Thyroid gland (tissue), 4 donors: ENCODE measurements at regions not wholly inside any gene's neighbourhood (a gene's known extent, or its start where the extent isn't known, plus 50 kb on each side); places are given as distances from the start of the nearest gene placed in this dataset.

Experiments
- DNase-seq, 2 donors: peaks; one replicate each; pipeline ENCODE4 v3.0.0-alpha.2; 2019
- H3K27ac ChIP-seq, 3 donors: fragments of 200-600 bp; sonication (generic); 1 replicate in 2 of 3; 2 replicates in 1 of 3; pipeline ENCODE4 v1.5.1; 2016 to 2019; ENCODE audit warnings: mild to moderate bottlenecking in 1 of 3, moderate library complexity in 1 of 3
- H3K27me3 ChIP-seq: fragments of 200-600 bp; sonication (generic); one replicate; pipeline ENCODE4 v1.5.1; 2019
- H3K36me3 ChIP-seq, 2 donors: fragments of 200-600 bp; sonication (generic); one replicate each; pipeline ENCODE4 v1.5.1; 2016 to 2019
- H3K4me1 ChIP-seq, 2 donors: fragments of 200-600 bp; sonication (generic); one replicate each; pipeline ENCODE4 v1.5.1; 2017 to 2019
- H3K4me3 ChIP-seq, 3 donors: fragments of 200-600 bp; sonication (generic); replicated peaks in 1 of 3; 1 replicate in 2 of 3; 2 replicates in 1 of 3; pipeline ENCODE4 v1.5.1; 2016; ENCODE audit warnings: mild to moderate bottlenecking in 1 of 3
- H3K9me3 ChIP-seq: fragments of 200-600 bp; sonication (generic); one replicate; pipeline ENCODE4 v1.5.1; 2017
- CTCF ChIP-seq, 6 experiments: fragments of 200-600 bp in 3 of 6; fragments of 450-650 bp in 3 of 6; sonication (generic) in 3 of 6; IDR thresholded peaks; one replicate each; pipeline ENCODE4 v1.5.1; 2016 to 2019; ENCODE audit warnings: antibody characterized with exemption in 6 of 6, mild to moderate bottlenecking in 2 of 6, inconsistent platforms in 1 of 6, moderate library complexity in 1 of 6
- POLR2A ChIP-seq, 2 donors: fragments of 450-650 bp; IDR thresholded peaks; one replicate each; pipeline ENCODE4 v1.6.1; 2017; ENCODE audit warnings: antibody characterized with exemption in 2 of 2, mild to moderate bottlenecking in 2 of 2, moderate library complexity in 1 of 2
- WGBS, 2 donors: methylation state at CpG; one replicate each; pipeline ENCODE4 v1.1.5; 2017; 5-methylcytosine and 5-hydroxymethylcytosine counted together
- intact Hi-C: fragments of 100-400 bp; cut with DNase I; formaldehyde crosslinking; loops from one replicate; pipeline ENCODE4 v1.15.1; 2023

GRCh38 chr2:117720765-117721164, 93.7 kb upstream of the DDX18 start:
- TF ChIP-seq POLR2A (IDR thresholded peaks at IDR 0.05): no peak
- no peak for TF ChIP-seq CTCF (IDR thresholded peaks at IDR 0.05)
- H3K27me3 ChIP-seq: no peaks in the 10 kb centered on the region
- H3K9me3 ChIP-seq: no peaks in the 10 kb centered on the region
- H3K4me3 ChIP-seq: no peak overlapping the region
- H3K27ac ChIP-seq: no peak overlapping the region
- intact Hi-C loops: no loop called here
- WGBS, 2 donors: 82 to 88% methylated on average over 2 of the region's 2 CpGs
- no peak for DNase-seq
- no peaks in the 10 kb centered on the region for H3K36me3 ChIP-seq
- H3K4me1 ChIP-seq: no peaks in the 10 kb centered on the region

GRCh38 chr2:117723483-117723882, 91.0 kb upstream of the DDX18 start:
- Histone ChIP-seq H3K4me1 (no peaks in the 10 kb centered on the region), H3K9me3 (no peaks in the 10 kb centered on the region), H3K27ac (no peak overlapping the region), H3K36me3 (no peaks in the 10 kb centered on the region), H3K4me3 (no peak overlapping the region), H3K27me3 (no peaks in the 10 kb centered on the region)
- WGBS, 2 donors: 70 to 80% methylated on average over 2 of the region's 2 CpGs
- intact Hi-C loops: no loop called here
- no peak for TF ChIP-seq CTCF (IDR thresholded peaks at IDR 0.05)
- no peak for TF ChIP-seq POLR2A (IDR thresholded peaks at IDR 0.05)
- DNase-seq: no peak

GRCh38 chr2:117723888-117724434, 90.5 kb upstream of the DDX18 start:
- no peak overlapping the region for H3K27ac ChIP-seq
- intact Hi-C loops: no loop called here
- H3K36me3 ChIP-seq: no peaks in the 10 kb centered on the region
- WGBS, 2 donors: 77 to 79% methylated on average over 9 of the region's 9 CpGs
- TF ChIP-seq POLR2A (IDR thresholded peaks at IDR 0.05): no peak
- no peak for TF ChIP-seq CTCF (IDR thresholded peaks at IDR 0.05)
- H3K4me1 ChIP-seq: no peaks in the 10 kb centered on the region
- H3K4me3 ChIP-seq: no peak overlapping the region
- H3K9me3 ChIP-seq: no peaks in the 10 kb centered on the region
- no peaks in the 10 kb centered on the region for H3K27me3 ChIP-seq
- no peak for DNase-seq

GRCh38 chr2:117726747-117727146, 87.7 kb upstream of the DDX18 start:
- Histone ChIP-seq H3K27ac (no peak overlapping the region), H3K4me3 (no peak overlapping the region), H3K36me3 (no peaks in the 10 kb centered on the region), H3K4me1 (no peaks in the 10 kb centered on the region), H3K27me3 (no peaks in the 10 kb centered on the region), H3K9me3 (no peaks in the 10 kb centered on the region)
- TF ChIP-seq POLR2A (IDR thresholded peaks at IDR 0.05) (no peak), CTCF (IDR thresholded peaks at IDR 0.05) (no peak)
- intact Hi-C loops: no loop called here
- WGBS, 2 donors: 86 to 90% methylated on average over 5 of the region's 5 CpGs
- DNase-seq: no peak

- no peak for TF ChIP-seq POLR2A (IDR thresholded peaks at IDR 0.05)
- no peak for TF ChIP-seq CTCF (IDR thresholded peaks at IDR 0.05)
- no peaks in the 10 kb centered on the region for H3K9me3 ChIP-seq
- no peaks in the 10 kb centered on the region for H3K36me3 ChIP-seq
- no peak for DNase-seq
- no peaks in the 10 kb centered on the region for H3K27me3 ChIP-seq
- intact Hi-C loops: no loop called here
- no peaks in the 10 kb centered on the region for H3K4me1 ChIP-seq
- no peak overlapping the region for H3K27ac ChIP-seq
- H3K4me3 ChIP-seq: no peak overlapping the region
Observed at GRCh38 chr2:117737846-117738245, 76.6 kb upstream of the DDX18 start.
